ENCODE measurements at regions not wholly inside any gene's neighbourhood (a gene's known extent, or its start where the extent isn't known, plus 50 kb on each side); places are given as distances from the start of the nearest gene placed in this dataset.

- peaks cover 8% of the 10 kb centered on the region for H3K27me3 ChIP-seq (ENCODE audit: control insufficient read depth, low read length)
- H3K79me2 ChIP-seq (ENCODE audit: control insufficient read depth, low read length): no peaks in the 10 kb centered on the region
- H3K9me2 ChIP-seq (replicated peaks; ENCODE audit: control insufficient read depth, low read length): no peaks in the 10 kb centered on the region
- H3K36me3 ChIP-seq (ENCODE audit: control insufficient read depth, low read length): no peaks in the 10 kb centered on the region
- no peaks in the 10 kb centered on the region for H4K20me1 ChIP-seq (ENCODE audit: control insufficient read depth, insufficient read depth, low read depth, low read length)
- no peaks in the 10 kb centered on the region for H3F3A ChIP-seq (ENCODE audit: control insufficient read depth, insufficient read depth)
- no peaks in the 10 kb centered on the region for H3K9me3 ChIP-seq (ENCODE audit: control insufficient read depth, insufficient read depth, low read length)
- no peak for TF ChIP-seq CTCF (IDR thresholded peaks at IDR 0.05; ENCODE audit: low read depth, low read length, poor library complexity, severe bottlenecking)
- H3K4me3 ChIP-seq (ENCODE audit: low read length): no peak overlapping the region
- no peak overlapping the region for H3K27ac ChIP-seq (ENCODE audit: low read depth, low read length)
- no peaks in the 10 kb centered on the region for H3K4me1 ChIP-seq (ENCODE audit: control insufficient read depth, low read length)
- no peak overlapping the region for H3K4me2 ChIP-seq (ENCODE audit: low read length)
Measured at GRCh38 chr6:71049198-71049770, 92.4 kb upstream of the B3GAT2 start.

GRCh38 chr6:71053475-71053874 is 96.6 kb upstream of the B3GAT2 start:
- Histone ChIP-seq H3F3A (ENCODE audit: control insufficient read depth, insufficient read depth) (no peaks in the 10 kb centered on the region), H3K4me1 (ENCODE audit: control insufficient read depth, low read length) (no peaks in the 10 kb centered on the region), H3K9me3 (ENCODE audit: control insufficient read depth, insufficient read depth, low read length) (no peaks in the 10 kb centered on the region), H3K4me2 (ENCODE audit: low read length) (no peak overlapping the region), H4K20me1 (ENCODE audit: control insufficient read depth, insufficient read depth, low read depth, low read length) (no peaks in the 10 kb centered on the region), H3K79me2 (ENCODE audit: control insufficient read depth, low read length) (no peaks in the 10 kb centered on the region), H3K36me3 (ENCODE audit: control insufficient read depth, low read length) (no peaks in the 10 kb centered on the region), H3K27ac (ENCODE audit: low read depth, low read length) (no peak overlapping the region), H3K4me3 (ENCODE audit: low read length) (no peak overlapping the region), H3K27me3 (ENCODE audit: control insufficient read depth, low read length) (no peaks in the 10 kb centered on the region), H3K9me2 (replicated peaks; ENCODE audit: control insufficient read depth, low read length) (no peaks in the 10 kb centered on the region)
- TF ChIP-seq EZH2phosphoT487 (IDR thresholded peaks at IDR 0.05; ENCODE audit: borderline replicate concordance, low read length): no peak
- no peak for TF ChIP-seq CTCF (IDR thresholded peaks at IDR 0.05; ENCODE audit: low read depth, low read length, poor library complexity, severe bottlenecking)

- H3K36me3 ChIP-seq (ENCODE audit: control insufficient read depth, low read length): no peaks in the 10 kb centered on the region
- H3F3A ChIP-seq (ENCODE audit: control insufficient read depth, insufficient read depth): no peaks in the 10 kb centered on the region
- no peaks in the 10 kb centered on the region for H3K9me2 ChIP-seq (replicated peaks; ENCODE audit: control insufficient read depth, low read length)
- no peak overlapping the region for H3K27ac ChIP-seq (ENCODE audit: low read depth, low read length)
- H3K9me3 ChIP-seq (ENCODE audit: control insufficient read depth, insufficient read depth, low read length): no peaks in the 10 kb centered on the region
- no peaks in the 10 kb centered on the region for H4K20me1 ChIP-seq (ENCODE audit: control insufficient read depth, insufficient read depth, low read depth, low read length)
- no peak overlapping the region for H3K4me2 ChIP-seq (ENCODE audit: low read length)
- no peaks in the 10 kb centered on the region for H3K79me2 ChIP-seq (ENCODE audit: control insufficient read depth, low read length)
- H3K27me3 ChIP-seq (ENCODE audit: control insufficient read depth, low read length): no peaks in the 10 kb centered on the region
- H3K4me3 ChIP-seq (ENCODE audit: low read length): no peak overlapping the region
- TF ChIP-seq EZH2phosphoT487 (IDR thresholded peaks at IDR 0.05; ENCODE audit: borderline replicate concordance, low read length) (no peak), CTCF (IDR thresholded peaks at IDR 0.05; ENCODE audit: low read depth, low read length, poor library complexity, severe bottlenecking) (no peak)
- H3K4me1 ChIP-seq (ENCODE audit: control insufficient read depth, low read length): no peaks in the 10 kb centered on the region
Measured at GRCh38 chr6:71056656-71057055, 99.8 kb upstream of the B3GAT2 start.
